ENCODE measurements at regions not wholly inside any gene's neighbourhood (a gene's known extent, or its start where the extent isn't known, plus 50 kb on each side); places are given as distances from the start of the nearest gene placed in this dataset.

GRCh38 chr1:60936163-60936562 is 146.2 kb upstream of the NFIA start:
- Histone ChIP-seq H3K9me3 (ENCODE audit: insufficient read depth, low read length) (no peaks in the 10 kb centered on the region), H2AFZ (ENCODE audit: low read depth, low read length, severe bottlenecking) (no peak overlapping the region), H3F3A (ENCODE audit: insufficient read depth) (no peaks in the 10 kb centered on the region), H3K36me3 (ENCODE audit: low read length) (no peaks in the 10 kb centered on the region), H3K27ac (ENCODE audit: low read depth, low read length) (no peak overlapping the region), H3K79me2 (ENCODE audit: insufficient read depth, low read length) (no peaks in the 10 kb centered on the region), H3K4me3 (ENCODE audit: insufficient read depth, low read length, poor library complexity, severe bottlenecking) (no peak overlapping the region), H3K9ac (ENCODE audit: low read length) (no peak overlapping the region), H4K20me1 (ENCODE audit: low read depth, low read length) (no peaks in the 10 kb centered on the region), H3K4me2 (ENCODE audit: low read depth, low read length, poor library complexity, severe bottlenecking) (no peak overlapping the region), H3K27me3 (ENCODE audit: low read length) (no peaks in the 10 kb centered on the region), H3K9me2 (replicated peaks; ENCODE audit: insufficient read depth, low read length) (no peaks in the 10 kb centered on the region)
- TF ChIP-seq EZH2phosphoT487 (conservative IDR thresholded peaks at IDR 0.05; ENCODE audit: low read length) (no peak), CTCF (IDR thresholded peaks at IDR 0.05; ENCODE audit: insufficient read depth, low read length, poor library complexity, severe bottlenecking) (no peak)

- Histone ChIP-seq H3K27me3 (ENCODE audit: low read length) (no peaks in the 10 kb centered on the region), H3K9ac (ENCODE audit: low read length) (no peak overlapping the region), H3K9me2 (replicated peaks; ENCODE audit: insufficient read depth, low read length) (no peaks in the 10 kb centered on the region), H3K27ac (ENCODE audit: low read depth, low read length) (no peak overlapping the region), H3F3A (ENCODE audit: insufficient read depth) (no peaks in the 10 kb centered on the region), H3K79me2 (ENCODE audit: insufficient read depth, low read length) (no peaks in the 10 kb centered on the region), H3K36me3 (ENCODE audit: low read length) (no peaks in the 10 kb centered on the region), H3K9me3 (ENCODE audit: insufficient read depth, low read length) (no peaks in the 10 kb centered on the region), H2AFZ (ENCODE audit: low read depth, low read length, severe bottlenecking) (no peak overlapping the region), H3K4me2 (ENCODE audit: low read depth, low read length, poor library complexity, severe bottlenecking) (no peak overlapping the region), H3K4me3 (ENCODE audit: insufficient read depth, low read length, poor library complexity, severe bottlenecking) (no peak overlapping the region), H4K20me1 (ENCODE audit: low read depth, low read length) (no peaks in the 10 kb centered on the region)
- no peak for TF ChIP-seq EZH2phosphoT487 (conservative IDR thresholded peaks at IDR 0.05; ENCODE audit: low read length)
- no peak for TF ChIP-seq CTCF (IDR thresholded peaks at IDR 0.05; ENCODE audit: insufficient read depth, low read length, poor library complexity, severe bottlenecking)
Observed at GRCh38 chr1:60935599-60936110, 146.7 kb upstream of the NFIA start.

- no peaks in the 10 kb centered on the region for H3K27me3 ChIP-seq (ENCODE audit: low read length)
- no peak for TF ChIP-seq CTCF (IDR thresholded peaks at IDR 0.05; ENCODE audit: insufficient read depth, low read length, poor library complexity, severe bottlenecking)
- TF ChIP-seq EZH2phosphoT487 (conservative IDR thresholded peaks at IDR 0.05; ENCODE audit: low read length), result no peak
- H3K36me3 ChIP-seq (ENCODE audit: low read length), result no peaks in the 10 kb centered on the region
- no peak overlapping the region for H3K4me2 ChIP-seq (ENCODE audit: low read depth, low read length, poor library complexity, severe bottlenecking)
- no peaks in the 10 kb centered on the region for H3K79me2 ChIP-seq (ENCODE audit: insufficient read depth, low read length)
- no peak overlapping the region for H3K9ac ChIP-seq (ENCODE audit: low read length)
- H3K4me3 ChIP-seq (ENCODE audit: insufficient read depth, low read length, poor library complexity, severe bottlenecking), result no peak overlapping the region
- H2AFZ ChIP-seq (ENCODE audit: low read depth, low read length, severe bottlenecking), result no peak overlapping the region
- H3F3A ChIP-seq (ENCODE audit: insufficient read depth), result no peaks in the 10 kb centered on the region
- H4K20me1 ChIP-seq (ENCODE audit: low read depth, low read length), result no peaks in the 10 kb centered on the region
- no peaks in the 10 kb centered on the region for H3K9me2 ChIP-seq (replicated peaks; ENCODE audit: insufficient read depth, low read length)
- H3K27ac ChIP-seq (ENCODE audit: low read depth, low read length), result no peak overlapping the region
- H3K9me3 ChIP-seq (ENCODE audit: insufficient read depth, low read length), result no peaks in the 10 kb centered on the region
Observed at GRCh38 chr1:60930130-60930529, 152.2 kb upstream of the NFIA start.

Data from SU-DHL-6 (cell line).